Fibroblast of lung (primary cell): ENCODE measurements at regions not wholly inside any gene's neighbourhood (a gene's known extent, or its start where the extent isn't known, plus 50 kb on each side); places are given as distances from the start of the nearest gene placed in this dataset.

Experiments
- DNase-seq, 2 donors: peaks; one replicate each; pipeline versions ENCODE4 v3.0.0 to v3.0.0-alpha.2; 2010; ENCODE audit warnings: low read depth in 2 of 2
- H2AFZ ChIP-seq: 2 replicates; pipeline ENCODE4 v1.5.1; 2012; ENCODE audit warnings: low read length, control low read depth, inconsistent platforms
- H3K27ac ChIP-seq: 2 replicates; pipeline ENCODE4 v1.5.1; 2011; ENCODE audit warnings: low read length, control low read depth; ENCODE audit not compliant: insufficient read depth
- H3K27me3 ChIP-seq: 2 replicates; pipeline ENCODE4 v1.5.1; 2011; ENCODE audit warnings: mild to moderate bottlenecking, low read length; ENCODE audit not compliant: control insufficient read depth, insufficient read depth
- H3K36me3 ChIP-seq: 2 replicates; pipeline ENCODE4 v1.5.1; 2011; ENCODE audit warnings: low read length; ENCODE audit not compliant: control insufficient read depth, insufficient read depth
- H3K4me1 ChIP-seq: 2 replicates; pipeline ENCODE4 v1.5.1; 2011; ENCODE audit warnings: low read length; ENCODE audit not compliant: control insufficient read depth, insufficient read depth; ENCODE audit errors: extremely low read depth
- H3K4me2 ChIP-seq: 2 replicates; pipeline ENCODE4 v1.5.1; 2011; ENCODE audit warnings: low read length, control low read depth; ENCODE audit not compliant: insufficient read depth; ENCODE audit errors: extremely low read depth
- H3K4me3 ChIP-seq, 4 experiments: fragments of 200-600 bp in 1 of 4; sonication (generic) in 1 of 4; replicated peaks in 1 of 4; 2 replicates each; pipeline ENCODE4 v1.5.1; 2011 to 2016; ENCODE audit warnings: low read length in 4 of 4, low read depth in 3 of 4, mild to moderate bottlenecking in 3 of 4, control low read depth in 2 of 4, inconsistent platforms in 1 of 4, mixed read lengths in 1 of 4; ENCODE audit not compliant: insufficient read depth in 1 of 4; ENCODE audit errors: control extremely low read depth in 1 of 4
- H3K79me2 ChIP-seq: 2 replicates; pipeline ENCODE4 v1.5.1; 2012; ENCODE audit warnings: mild to moderate bottlenecking, low read length, inconsistent platforms; ENCODE audit not compliant: control insufficient read depth, insufficient read depth
- H3K9ac ChIP-seq: 2 replicates; pipeline ENCODE4 v1.5.1; 2011; ENCODE audit warnings: mild to moderate bottlenecking, low read length, control low read depth; ENCODE audit not compliant: insufficient read depth
- H3K9me3 ChIP-seq: 2 replicates; pipeline ENCODE4 v1.5.1; 2012; ENCODE audit warnings: low read depth, low read length; ENCODE audit not compliant: control insufficient read depth, insufficient read depth
- H4K20me1 ChIP-seq: 2 replicates; pipeline ENCODE4 v1.5.1; 2011; ENCODE audit warnings: low read length; ENCODE audit not compliant: control insufficient read depth, insufficient read depth; ENCODE audit errors: extremely low read depth
- EZH2 ChIP-seq: IDR thresholded peaks from 2 replicates; pipeline ENCODE4 v1.5.1; 2012; ENCODE audit warnings: low read length, control low read depth, mild to moderate bottlenecking; ENCODE audit errors: missing control alignments
- TF ChIP-seq, protein P1 (sequence below), 2 donors: IDR thresholded peaks in 1 of 2; conservative IDR thresholded peaks in 1 of 2; 1 replicate in 1 of 2; 2 replicates in 1 of 2; pipeline ENCODE4 v1.5.1; 2011 to 2012; ENCODE audit warnings: low read length in 2 of 2, control low read depth in 1 of 2, inconsistent platforms in 1 of 2, low read depth in 1 of 2, mild to moderate bottlenecking in 1 of 2

DNA sequence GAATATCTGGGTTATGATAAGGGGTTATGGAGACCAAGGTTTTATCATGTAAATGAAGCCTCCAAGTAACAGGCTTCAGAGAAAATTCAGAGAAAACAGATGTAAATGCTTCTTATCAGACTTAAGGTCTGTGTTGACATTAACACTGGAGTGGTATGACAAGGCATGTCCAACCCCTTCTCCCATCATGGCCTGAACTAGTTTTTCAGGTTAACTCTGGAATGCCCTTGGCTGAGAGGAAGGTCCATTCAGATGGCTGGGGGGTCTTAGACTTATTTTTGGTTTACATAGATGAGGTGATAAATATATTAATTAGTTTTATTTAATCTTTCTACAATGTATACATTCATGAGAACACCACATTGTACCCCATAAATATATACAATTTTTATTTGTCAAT is 399.6 kb downstream of the TBX15 start:
- no peaks in the 10 kb centered on the region for H3K4me1 ChIP-seq
- H2AFZ ChIP-seq, result no peak overlapping the region
- DNase-seq, result no peak

DNA sequence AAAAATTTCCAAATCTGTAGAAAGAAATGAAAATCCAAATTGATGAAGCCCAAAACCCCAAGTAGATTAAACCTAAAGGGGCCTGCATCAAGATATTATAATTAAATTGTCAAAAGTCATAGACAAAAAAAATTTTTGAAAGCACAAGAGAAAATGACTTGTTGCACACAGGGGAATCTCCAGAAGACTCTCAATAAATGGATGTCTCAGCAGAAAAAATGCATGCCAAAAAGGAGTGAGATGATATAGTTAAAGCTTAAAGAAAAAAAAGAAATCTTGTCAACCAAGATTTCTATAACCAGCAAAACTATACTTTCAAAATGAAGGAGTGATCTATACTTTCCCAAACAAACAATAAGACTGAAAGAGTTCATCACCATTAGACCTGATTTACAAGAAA is 393.2 kb upstream of the SPAG17 start:
- no peaks in the 10 kb centered on the region for H3K9me3 ChIP-seq
- TF ChIP-seq, protein P1, sequence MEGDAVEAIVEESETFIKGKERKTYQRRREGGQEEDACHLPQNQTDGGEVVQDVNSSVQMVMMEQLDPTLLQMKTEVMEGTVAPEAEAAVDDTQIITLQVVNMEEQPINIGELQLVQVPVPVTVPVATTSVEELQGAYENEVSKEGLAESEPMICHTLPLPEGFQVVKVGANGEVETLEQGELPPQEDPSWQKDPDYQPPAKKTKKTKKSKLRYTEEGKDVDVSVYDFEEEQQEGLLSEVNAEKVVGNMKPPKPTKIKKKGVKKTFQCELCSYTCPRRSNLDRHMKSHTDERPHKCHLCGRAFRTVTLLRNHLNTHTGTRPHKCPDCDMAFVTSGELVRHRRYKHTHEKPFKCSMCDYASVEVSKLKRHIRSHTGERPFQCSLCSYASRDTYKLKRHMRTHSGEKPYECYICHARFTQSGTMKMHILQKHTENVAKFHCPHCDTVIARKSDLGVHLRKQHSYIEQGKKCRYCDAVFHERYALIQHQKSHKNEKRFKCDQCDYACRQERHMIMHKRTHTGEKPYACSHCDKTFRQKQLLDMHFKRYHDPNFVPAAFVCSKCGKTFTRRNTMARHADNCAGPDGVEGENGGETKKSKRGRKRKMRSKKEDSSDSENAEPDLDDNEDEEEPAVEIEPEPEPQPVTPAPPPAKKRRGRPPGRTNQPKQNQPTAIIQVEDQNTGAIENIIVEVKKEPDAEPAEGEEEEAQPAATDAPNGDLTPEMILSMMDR (conservative IDR thresholded peaks at IDR 0.05 in 1 of 2, IDR thresholded peaks at IDR 0.05 in 1 of 2; ENCODE audit: low read depth in 1 of 2, low read length in 2 of 2), result no peak
- TF ChIP-seq EZH2, result no peak
- no peaks in the 10 kb centered on the region for H3K36me3 ChIP-seq
- H3K9ac ChIP-seq, result no peak overlapping the region
- no peaks in the 10 kb centered on the region for H4K20me1 ChIP-seq
- no peaks in the 10 kb centered on the region for H3K27me3 ChIP-seq
- H2AFZ ChIP-seq, result no peak overlapping the region
- H3K4me3 ChIP-seq, result no peak overlapping the region
- DNase-seq, result no peak
- H3K27ac ChIP-seq, result no peak overlapping the region
- H3K4me2 ChIP-seq, result no peak overlapping the region
- H3K79me2 ChIP-seq, result no peaks in the 10 kb centered on the region
- no peaks in the 10 kb centered on the region for H3K4me1 ChIP-seq

More for the DNA sequence above, 399.6 kb downstream of the TBX15 start:
- Histone ChIP-seq H3K4me3 (no peak overlapping the region), H3K4me2 (no peak overlapping the region), H3K36me3 (no peaks in the 10 kb centered on the region), H3K27me3 (no peaks in the 10 kb centered on the region), H3K9me3 (no peaks in the 10 kb centered on the region), H4K20me1 (no peaks in the 10 kb centered on the region), H3K79me2 (no peaks in the 10 kb centered on the region), H3K27ac (no peak overlapping the region), H3K9ac (no peak overlapping the region)
- TF ChIP-seq, protein P1 (conservative IDR thresholded peaks at IDR 0.05 in 1 of 2, IDR thresholded peaks at IDR 0.05 in 1 of 2; ENCODE audit: low read depth in 1 of 2, low read length in 2 of 2), result no peak
- TF ChIP-seq EZH2, result no peak

DNA sequence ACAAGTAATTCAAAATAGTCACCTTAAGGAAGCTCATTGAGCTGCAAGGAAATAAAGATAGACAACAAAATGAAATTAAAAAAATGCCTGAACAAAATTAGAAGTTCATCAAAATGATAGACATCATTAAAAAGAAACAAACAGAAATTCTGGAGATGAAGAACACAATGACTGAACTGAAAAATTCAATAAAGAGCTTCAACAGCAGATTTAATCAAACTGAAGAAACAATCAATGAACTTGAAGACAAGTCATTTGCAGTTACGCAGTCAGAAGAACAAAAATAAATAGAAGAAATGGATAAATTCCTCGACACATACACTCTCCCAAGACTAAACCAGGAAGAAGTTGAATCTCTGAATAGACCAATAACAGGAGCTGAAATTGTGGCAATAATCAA is 390.0 kb upstream of the SPAG17 start:
- Histone ChIP-seq H3K27me3 (no peaks in the 10 kb centered on the region), H3K9ac (no peak overlapping the region)

More for the DNA sequence above, 390.0 kb upstream of the SPAG17 start:
- no peaks in the 10 kb centered on the region for H3K4me1 ChIP-seq
- H3K4me3 ChIP-seq, result no peak overlapping the region
- TF ChIP-seq, protein P1 (conservative IDR thresholded peaks at IDR 0.05 in 1 of 2, IDR thresholded peaks at IDR 0.05 in 1 of 2; ENCODE audit: low read depth in 1 of 2, low read length in 2 of 2), result no peak
- TF ChIP-seq EZH2, result no peak
- H3K36me3 ChIP-seq, result no peaks in the 10 kb centered on the region
- H3K79me2 ChIP-seq, result no peaks in the 10 kb centered on the region
- no peak overlapping the region for H2AFZ ChIP-seq
- no peak for DNase-seq
- no peaks in the 10 kb centered on the region for H4K20me1 ChIP-seq
- no peak overlapping the region for H3K4me2 ChIP-seq
- no peaks in the 10 kb centered on the region for H3K9me3 ChIP-seq
- no peak overlapping the region for H3K27ac ChIP-seq
